Stimulated activated naive CD4-positive, alpha-beta T cell treated with Interleukin-2 at 50 U/mL for 16 hours (primary cell): ENCODE measurements at regions not wholly inside any gene's neighbourhood (a gene's known extent, or its start where the extent isn't known, plus 50 kb on each side); places are given as distances from the start of the nearest gene placed in this dataset.
"Not testable (repeated sequence)": the region's sequence is repeated elsewhere in the genome, so short reads cannot be mapped to it uniquely, and the experiment has no call there.

Experiments
- DNase-seq: peaks from one replicate; lab custom pipeline; 2025; lab: John Stamatoyannopoulos, UW

DNA sequence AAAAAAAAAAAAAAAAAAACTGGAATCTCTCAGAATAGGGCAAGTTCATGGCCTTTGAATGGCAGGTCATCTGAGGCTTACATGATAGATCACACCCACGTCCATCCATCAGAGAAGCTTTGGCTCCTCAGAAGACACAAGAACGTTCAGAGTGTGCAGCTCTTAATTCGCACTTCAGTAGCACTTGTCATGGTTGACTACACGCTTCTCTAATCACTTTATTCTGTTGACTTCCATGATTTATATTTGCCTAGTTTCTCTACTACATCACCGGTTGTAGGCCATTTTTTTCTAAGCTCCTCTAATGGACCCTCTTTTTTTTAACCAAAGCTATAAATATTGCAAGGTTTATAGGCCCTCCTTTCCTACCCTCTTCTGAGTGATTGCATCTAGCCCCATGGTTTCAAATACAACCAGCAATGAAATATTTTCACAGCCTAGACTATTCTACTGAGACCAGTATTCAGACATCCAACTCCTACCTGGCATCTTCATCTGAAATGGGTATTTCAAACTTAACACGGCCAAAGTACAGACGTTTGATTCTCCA is 305.4 kb upstream of the CELF2 start:
- DNase-seq: no peak

DNA sequence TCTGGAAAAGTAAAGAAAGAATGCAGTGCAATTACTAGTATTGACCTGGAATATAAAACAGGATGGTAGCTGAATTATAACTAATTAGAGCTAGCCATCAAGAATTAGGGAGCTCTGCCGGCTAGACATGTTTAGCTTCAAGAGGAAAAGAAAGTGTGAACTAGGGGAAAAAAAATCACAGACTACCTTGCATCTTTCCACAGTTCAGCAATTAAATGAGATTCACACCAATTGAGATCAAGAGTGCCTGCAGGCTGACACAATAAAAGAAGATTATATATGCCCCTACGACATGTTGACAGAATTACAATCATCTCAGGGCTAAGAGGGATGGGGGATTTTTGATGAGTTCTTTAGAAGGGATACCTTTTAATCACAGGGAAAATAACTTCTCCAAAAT is 303.3 kb upstream of the CELF2 start:
- DNase-seq: no peak

DNA sequence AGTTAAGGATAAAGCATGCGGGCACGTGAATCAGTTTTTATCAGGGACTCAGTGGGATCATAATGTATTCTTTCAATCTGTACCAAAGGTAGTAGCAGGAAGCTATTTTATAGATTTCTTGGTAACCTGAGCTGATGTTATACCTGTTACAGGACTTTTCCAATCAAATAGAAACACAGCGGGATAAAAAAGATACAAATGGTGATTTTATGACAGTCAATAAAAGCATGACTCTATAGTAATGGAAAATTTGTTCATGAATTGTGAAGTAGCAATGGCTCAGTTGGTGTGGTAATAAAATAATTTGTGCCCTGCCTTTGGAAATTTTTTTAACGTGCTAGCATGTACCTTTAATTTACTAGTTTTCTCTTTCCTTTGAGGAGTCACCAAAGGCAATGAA is 300.7 kb upstream of the CELF2 start:
- no peak for DNase-seq

DNA sequence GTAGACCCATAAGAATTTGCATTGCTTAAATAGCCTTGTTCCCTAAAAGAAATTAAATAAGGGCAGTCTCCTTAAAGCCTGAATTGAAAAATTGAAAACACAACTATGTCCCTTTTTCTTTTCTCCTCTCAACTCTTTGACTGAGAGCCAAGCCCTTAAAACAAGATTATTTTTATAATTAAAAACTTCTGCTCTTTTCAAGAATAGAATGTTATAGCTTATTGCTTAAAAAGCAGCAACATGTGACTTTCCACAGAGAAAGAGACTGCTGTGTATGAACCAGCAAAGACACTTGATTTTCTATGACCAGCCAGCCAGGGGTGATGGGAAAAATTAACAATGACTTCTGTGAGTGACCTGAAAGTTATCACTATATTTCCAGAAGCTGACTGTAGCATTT is 295.2 kb upstream of the CELF2 start:
- no peak for DNase-seq

DNA sequence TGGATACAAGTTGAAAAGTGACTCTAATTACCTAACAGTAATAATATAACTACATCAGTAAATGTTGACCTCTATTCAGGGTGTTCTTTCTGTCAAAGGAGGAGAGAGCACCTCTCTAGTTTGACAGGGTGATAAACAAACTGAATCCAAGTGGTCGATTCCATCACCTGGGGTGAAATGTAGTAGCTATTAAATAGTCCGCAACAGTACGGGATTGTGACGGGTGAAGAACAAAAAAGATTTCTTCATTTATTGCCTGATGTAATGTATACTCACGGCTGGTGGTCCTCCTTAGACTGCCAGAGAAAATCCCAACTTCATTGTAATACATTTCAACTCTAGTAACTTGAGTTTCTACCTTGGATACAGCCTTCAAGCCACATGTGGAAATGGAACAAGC is 292.5 kb upstream of the CELF2 start:
- no peak for DNase-seq

DNA sequence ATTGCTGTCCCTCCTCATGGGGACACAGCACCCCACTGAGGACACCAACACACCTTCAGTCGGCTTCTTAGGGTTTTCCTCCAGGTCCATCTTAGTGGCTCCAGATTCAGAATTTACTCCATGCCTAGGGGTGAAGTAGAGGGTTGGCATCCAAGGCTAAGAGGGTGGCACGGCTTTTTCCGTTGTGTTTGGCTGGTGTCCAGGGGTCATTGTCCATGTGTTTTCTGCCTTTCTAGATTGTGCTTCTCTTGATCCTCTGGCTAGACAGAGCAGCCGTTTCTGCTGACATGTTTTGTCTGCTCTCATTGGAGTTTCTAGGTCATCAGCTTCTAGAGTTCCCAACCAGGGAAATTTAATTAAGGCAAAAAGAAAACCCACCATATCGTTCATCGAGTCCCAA is 291.6 kb upstream of the CELF2 start:
- DNase-seq: no peak

DNA sequence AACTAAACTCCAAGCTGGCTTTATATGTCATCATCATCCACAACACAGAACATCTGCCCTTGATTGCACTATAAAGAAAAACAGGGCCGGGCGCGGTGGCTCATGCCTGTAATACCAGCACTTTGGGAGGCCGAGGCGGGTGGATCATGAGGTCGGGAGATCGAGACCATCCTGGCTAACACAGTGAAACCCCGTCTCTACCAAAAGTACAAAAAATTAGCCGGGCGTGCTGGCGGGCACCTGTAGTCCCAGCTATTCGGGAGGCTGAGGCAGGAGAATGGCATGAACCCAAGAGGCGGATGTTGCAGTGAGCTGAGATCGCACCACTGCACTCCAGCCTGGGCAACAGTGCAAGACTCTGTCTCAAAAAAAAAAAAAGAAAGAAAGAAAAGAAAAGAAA is 290.3 kb upstream of the CELF2 start:
- not testable (repeated sequence) for DNase-seq

DNA sequence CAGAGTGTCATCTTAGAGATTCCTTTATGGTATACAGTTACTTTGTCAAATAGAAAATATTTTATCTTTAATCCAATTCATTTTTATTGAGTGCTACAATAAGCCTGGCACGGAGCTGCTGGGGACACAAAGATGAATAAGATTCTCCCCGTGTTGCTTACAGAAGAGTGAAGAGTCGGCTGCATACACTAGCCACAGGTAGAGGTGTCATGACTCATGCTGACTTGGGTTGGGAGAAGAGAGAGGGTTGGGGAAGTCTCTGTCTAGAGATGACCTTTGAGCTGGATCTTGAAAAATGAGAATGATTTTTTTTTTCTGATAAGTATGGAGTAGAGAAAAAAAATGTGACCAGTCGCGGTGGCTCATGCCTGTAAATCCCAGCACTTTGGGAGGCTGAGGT is 289.9 kb upstream of the CELF2 start:
- DNase-seq: no peak

DNA sequence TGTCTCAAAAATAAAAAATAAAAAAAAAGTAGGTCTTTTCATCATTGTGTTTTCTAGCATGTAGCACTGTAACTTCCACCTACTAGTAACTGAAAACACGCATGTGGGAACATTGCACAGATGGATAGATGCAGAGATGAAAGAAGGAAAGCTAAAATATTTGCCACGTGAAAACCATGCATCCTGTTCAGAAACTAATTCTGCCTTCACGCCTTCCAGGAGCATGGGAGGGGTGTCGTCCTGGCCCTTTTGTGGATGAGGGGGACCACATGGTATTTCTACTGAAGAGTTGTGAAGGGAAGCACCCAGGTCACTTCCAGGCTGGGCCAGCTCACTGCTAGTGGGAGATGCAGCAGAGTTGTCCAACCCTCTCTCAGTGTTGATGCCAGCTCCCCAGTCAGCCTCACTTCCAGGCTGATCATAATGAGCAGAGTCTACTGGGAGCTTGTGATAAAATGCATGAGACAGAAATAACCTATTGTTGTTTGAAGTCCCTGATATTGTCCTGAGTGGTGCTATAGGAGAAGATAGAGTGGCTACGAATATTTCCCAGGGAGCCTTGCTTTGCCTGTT is 287.1 kb upstream of the CELF2 start:
- no peak for DNase-seq

DNA sequence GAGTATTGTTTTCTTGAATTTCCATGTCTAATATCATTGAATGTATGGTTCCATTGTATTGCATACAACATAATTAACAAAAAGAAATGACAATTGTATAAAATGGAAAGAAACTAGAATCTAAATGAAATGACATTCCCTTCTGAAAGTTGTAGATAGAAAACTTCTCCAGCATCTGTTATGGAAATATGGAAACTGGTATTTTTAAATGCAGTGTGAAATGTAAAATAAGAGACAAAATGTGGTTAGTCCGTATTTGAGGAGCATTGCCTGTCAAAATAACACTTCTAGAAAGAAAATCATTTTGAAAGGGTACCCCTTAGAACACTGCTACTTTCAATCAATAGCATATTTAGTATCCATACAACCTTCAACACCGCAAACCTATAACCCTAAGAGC is 286.3 kb upstream of the CELF2 start:
- DNase-seq: no peak

DNA sequence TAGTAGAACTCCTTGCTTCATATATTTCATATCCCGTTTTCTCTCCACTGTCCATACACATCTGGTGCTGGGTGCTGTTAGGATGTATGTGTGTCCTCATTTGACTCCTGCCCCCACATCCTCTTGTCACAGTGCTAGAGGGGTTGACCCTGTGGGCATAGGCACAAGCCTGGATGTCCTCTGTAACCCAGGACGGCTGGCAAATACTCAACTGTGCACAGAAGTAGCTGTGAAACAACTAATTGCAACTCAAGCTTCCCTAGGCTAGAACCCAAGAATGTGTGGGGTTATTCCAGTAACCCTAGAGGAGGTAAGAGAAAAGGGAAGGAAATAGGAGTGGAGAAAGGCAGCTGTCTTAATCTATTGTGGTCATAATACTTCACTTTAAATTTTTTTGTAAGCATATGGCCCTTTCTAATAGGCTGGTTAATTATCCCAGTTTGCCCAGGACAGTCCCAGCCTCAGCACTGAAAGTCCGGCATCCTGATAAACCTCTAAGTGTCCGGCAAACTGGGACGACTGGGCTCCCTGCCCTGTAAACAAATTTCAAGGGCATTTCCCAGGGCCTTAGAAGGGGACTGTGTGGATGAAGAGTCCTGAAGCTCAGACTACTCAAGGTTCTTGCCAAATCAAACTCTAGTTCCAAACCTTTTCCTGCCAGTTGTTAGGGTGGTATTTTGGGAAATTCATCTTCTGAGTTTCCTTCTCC is 283.2 kb upstream of the CELF2 start:
- DNase-seq: no peak

DNA sequence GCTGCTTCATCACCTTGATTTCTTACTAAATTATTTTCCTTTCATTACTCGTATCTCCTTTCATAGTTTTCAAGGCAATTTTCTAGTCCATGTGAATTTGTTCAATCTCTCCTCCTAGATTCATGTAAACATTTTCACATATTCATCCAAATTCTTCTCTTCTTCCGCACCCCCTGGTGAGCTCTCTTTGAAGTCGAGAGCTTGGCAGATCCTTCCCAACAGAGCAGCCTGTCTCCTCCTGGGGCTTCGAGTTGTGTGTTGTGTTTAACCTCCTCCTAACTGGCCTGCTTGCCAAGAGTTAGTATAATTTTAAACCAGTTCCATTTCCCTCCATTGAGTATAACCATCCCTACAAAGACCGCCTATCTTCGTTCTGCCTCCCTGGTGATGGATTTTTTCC is 272.4 kb upstream of the CELF2 start:
- no peak for DNase-seq

DNA sequence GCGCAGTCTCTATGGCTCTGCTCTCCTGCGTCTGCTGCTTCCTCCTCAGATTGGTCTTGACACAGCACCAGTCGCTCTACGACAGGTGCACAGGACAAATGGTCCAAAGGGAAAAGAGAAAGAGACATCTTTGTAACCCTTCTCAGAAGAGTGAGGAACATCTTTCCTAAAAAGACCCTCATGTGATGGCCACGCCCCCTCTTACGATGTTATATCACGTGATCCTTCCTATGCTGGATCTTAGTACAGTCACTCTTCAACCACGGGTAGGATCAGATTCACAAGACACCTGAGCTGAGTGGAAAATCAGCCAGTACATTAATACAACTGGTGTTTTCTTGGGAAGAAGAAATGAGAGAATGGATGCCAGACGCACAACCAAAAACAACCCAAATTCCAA is 262.2 kb upstream of the CELF2 start:
- no peak for DNase-seq

DNA sequence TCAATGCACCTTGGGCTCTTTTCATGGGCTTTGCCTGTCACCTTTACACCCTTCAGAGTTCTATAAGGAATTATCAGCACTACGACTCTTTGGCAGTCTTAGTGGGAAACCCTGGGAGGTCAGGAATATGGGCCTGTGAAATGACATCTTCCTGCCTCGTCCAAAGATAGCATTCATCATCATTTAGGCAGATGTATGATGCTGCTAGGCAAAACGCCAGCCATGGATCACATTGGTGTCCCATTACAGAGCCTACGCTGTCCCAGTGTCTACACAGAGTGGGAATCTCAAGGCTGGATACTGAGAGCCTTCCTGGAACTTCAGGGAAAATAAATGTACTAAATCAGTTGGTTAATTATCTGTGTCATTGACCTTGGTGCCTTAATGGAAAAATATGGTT is 259.4 kb upstream of the CELF2 start:
- no peak for DNase-seq

DNA sequence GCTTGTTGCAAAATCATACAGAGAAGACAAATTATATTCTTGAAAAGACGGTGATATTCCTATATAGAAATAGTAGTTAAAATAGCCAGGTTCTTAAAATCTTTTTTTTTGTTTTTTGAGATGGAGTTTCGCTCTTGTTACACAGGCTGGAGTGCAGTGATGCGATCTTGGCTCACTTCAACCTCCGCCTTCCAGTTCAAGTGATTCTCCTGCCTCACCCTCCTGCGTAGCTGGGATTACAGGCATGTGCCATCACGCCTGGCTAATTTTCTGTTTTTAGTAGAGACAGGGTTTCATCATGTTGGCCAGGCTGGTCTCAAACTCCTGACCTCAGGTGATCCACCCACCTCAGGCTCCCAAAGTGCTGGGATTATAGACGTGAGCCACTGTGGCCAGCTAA is 257.9 kb upstream of the CELF2 start:
- DNase-seq: not testable (repeated sequence)

DNA sequence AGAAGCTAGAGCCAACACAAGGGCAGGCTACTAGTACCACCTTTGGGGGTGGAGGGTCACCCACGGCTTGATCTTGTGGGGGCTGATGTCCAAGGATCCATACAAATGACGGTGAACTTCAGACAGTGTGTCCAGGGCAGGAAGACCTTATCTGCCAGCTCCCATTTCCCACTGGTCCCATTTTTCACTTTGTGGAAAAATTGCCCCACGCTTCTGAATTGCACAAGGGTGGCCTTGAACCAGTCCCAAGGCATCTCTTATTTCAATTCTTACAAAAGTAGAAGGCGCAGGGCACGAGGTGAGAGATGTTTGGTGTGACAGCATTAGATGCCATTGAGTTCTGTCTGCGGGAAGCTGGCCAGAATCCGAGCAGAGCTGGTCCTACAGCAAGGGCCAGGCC is 252.7 kb upstream of the CELF2 start:
- DNase-seq: no peak

DNA sequence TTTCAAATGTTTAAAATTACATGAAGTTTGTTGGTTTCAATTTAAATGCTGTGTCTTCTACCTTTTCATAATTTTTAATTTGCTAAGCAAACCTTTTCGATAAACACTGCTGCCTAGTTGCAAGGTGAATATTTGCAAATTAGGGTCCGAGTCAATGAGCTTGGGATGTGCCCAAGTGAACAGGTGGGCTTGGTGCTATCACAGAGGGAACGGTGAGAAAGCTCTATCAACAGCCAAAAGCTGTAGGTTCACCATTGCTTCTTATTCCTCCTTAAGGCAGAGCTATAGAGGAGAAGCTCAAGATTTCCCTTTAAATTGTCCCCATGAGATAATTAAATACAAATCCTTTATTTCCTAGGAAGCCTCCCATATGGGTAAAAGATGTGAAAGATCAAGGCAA is 245.3 kb upstream of the CELF2 start:
- DNase-seq: no peak

DNA sequence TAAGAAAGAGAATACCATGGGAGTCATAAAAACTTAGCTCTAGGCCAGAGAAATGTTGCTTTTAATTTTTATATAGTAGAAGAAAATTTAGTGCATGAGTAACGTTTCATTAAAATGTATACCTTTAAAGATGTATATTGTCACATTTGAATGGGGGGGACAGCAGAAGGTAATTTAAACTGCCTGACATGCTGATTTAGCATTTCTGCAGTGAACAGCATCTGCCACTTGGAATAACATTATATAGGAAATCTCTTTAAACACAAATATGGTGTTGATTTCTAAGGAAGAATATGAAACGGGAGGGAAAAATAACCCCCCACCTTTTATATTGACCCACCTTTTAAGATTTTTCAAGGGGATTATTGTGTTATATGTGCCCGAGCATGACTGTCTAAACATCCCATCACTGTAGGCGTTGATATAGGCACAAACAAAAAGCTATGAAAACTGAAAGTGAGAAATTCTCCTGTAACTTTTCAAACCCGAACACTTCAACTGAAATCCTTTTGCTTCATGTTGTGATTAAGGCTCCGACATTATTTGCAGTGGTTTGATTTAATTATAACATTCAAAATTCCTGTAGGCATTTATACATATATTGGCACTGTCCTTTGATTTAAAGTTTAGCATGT is 244.7 kb upstream of the CELF2 start:
- DNase-seq: no peak

DNA sequence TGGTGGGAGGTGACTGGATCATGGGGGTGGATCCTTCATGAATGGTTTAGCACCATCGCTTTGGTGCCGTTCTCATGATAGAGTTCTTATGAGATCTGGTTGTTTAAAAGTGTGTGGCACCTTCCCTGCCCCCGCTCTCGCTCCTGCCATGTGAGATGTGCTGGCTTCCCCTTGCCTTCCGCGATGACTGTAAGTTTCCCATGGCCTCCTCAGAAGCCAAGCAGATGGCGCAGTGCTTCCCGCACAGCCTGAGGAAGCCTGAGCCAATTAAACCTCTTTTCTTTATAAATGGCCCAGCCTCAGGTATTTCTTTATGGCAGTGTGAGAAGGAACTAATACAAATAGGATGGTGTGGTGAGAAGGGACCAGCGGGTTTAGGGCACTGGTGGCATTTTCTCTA is 243.3 kb upstream of the CELF2 start:
- no peak for DNase-seq

DNA sequence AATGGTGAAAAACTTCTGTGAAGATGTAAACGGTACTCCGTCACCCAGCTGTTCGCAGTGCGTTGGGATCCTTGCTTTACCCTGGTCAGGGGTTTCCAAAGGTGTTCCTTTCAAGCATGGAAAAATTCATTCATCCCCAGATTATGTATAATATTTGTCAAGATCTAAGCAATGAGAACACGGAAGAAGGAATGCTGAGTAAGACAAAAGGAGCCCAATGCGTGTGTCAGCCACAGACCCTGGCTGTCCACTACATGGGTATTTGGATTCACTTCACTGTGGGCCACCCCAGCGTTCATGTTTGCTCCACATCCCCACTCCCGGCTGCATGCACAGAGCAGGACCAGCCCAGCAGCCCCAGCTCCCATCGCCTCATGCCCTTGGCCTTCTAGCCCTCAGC is 241.3 kb upstream of the CELF2 start:
- no peak for DNase-seq

DNA sequence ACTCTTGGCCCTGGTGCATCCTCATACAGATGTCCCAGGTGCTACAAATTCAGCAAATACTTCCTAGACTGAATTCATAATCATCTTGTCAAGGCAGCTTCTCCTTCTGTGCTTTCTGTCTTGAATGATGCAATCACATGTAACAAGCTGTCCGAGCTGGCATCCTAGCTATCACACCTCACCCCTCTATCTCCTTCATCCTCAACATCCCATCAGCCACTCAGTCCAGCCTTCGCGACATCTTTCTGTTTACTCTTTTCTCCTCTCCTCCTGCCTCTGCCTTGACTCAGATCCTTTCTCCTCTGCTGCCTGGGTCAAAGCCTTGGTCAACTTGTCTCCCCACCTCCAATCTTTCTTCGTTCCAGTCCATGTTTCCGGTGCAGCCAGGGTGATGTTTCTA is 240.4 kb upstream of the CELF2 start:
- no peak for DNase-seq

DNA sequence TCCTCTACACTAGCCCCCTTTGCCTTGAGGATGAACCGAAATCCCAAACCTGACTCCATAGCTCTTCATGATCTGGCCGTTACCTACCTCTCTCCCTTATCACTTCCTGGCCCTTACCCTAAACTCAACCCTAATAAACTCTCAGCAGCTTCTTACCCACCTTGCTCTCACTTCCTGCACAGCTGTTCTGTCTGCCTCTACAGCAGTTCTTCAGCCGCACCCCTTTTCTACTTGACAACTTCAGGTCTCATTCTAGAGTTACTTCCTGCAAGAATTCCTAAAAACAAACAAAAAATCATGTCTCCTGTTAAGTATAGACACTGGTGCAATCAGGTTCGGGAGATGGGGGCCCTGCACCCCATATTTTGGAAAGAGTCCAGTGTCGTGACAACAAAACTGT is 239.9 kb upstream of the CELF2 start:
- no peak for DNase-seq

DNA sequence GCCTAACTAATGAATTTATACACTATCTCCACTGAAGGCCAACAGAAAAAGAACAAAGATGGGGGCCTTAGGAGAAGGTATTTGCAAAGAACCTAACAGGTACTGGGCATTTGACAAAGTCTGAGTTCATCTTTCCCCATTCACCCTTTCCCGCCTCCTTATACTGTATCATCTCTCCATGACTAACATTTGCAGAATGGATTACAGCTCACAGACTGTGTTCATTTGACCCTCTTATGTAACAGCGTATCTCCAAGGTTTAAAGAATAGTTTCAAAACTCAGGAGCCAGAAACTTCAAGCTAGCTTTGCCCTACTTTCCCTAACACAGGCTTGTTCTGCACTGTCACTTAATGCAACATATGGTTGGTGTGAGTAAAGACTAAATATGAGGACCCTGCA is 238.7 kb upstream of the CELF2 start:
- no peak for DNase-seq

DNA sequence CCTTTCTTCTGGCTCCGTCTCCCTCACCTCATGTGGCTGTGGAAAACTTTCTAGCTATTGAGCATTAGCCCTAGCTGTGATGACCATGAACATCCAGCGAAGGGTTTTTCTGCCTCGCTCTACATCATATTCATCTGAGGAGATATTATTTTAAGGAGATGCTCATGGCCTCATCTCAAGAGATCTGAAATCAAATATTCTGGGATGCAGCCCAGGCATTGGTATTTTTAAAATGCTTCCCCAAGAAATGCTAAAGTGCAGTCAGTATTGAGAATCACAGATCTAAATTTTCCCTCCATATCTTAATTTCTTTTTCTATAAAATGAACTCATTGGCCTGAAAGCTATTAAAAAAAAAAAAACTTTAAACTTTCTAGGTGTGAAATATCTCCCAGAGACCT is 238.2 kb upstream of the CELF2 start:
- DNase-seq: no peak
